ENCODE measurements at regions not wholly inside any gene's neighbourhood (a gene's known extent, or its start where the extent isn't known, plus 50 kb on each side); places are given as distances from the start of the nearest gene placed in this dataset.

GRCh38 chr2:65511306-65511705, 78.9 kb upstream of the SPRED2 start:
- TF ChIP-seq POLR2A (IDR thresholded peaks at IDR 0.05): no peak
- no peak for TF ChIP-seq CTCF (IDR thresholded peaks at IDR 0.05)
